CD4-positive, CD25-positive, alpha-beta regulatory T cell (primary cell): ENCODE measurements at regions not wholly inside any gene's neighbourhood (a gene's known extent, or its start where the extent isn't known, plus 50 kb on each side); places are given as distances from the start of the nearest gene placed in this dataset.
A peak's percentile ranks its signal among the peaks of the same experiment; 100 is the strongest.

Experiments
- ATAC-seq, 2 donors: fragments of 150-1000 bp; cut with Tn5 transposase; one replicate each; pipeline ENCODE4 v1.10.0; 2021; ENCODE audit warnings: low read depth in 2 of 2, moderate number of reproducible peaks in 2 of 2, moderate library complexity in 1 of 2
- DNase-seq, 3 donors: peaks; one replicate each; pipeline versions ENCODE4 v3.0.0 to v3.0.0-alpha.2; 2012 to 2022; ENCODE audit warnings: mixed read lengths in 1 of 3
- H3K27ac ChIP-seq: one replicate; pipeline ENCODE4 v1.7.0; 2013; ENCODE audit warnings: mild to moderate bottlenecking, low read length; ENCODE audit not compliant: insufficient read depth, poor library complexity, severe bottlenecking
- H3K27me3 ChIP-seq: one replicate; pipeline ENCODE4 v1.7.0; 2013; ENCODE audit warnings: low read length; ENCODE audit not compliant: control insufficient read depth, insufficient read depth
- H3K36me3 ChIP-seq: one replicate; pipeline ENCODE4 v1.7.0; 2013; ENCODE audit warnings: mild to moderate bottlenecking, low read length, moderate library complexity; ENCODE audit not compliant: control insufficient read depth, insufficient read depth
- H3K4me1 ChIP-seq: 2 replicates; pipeline ENCODE4 v1.7.0; 2013; ENCODE audit warnings: mild to moderate bottlenecking, low read length; ENCODE audit not compliant: insufficient read depth, control insufficient read depth, poor library complexity, severe bottlenecking
- H3K4me3 ChIP-seq: one replicate; pipeline ENCODE4 v1.7.0; 2013; ENCODE audit warnings: low read depth, mild to moderate bottlenecking, low read length, moderate library complexity
- H3K9me3 ChIP-seq, 2 experiments: 1 replicate in 1 of 2; 2 replicates in 1 of 2; pipeline ENCODE4 v1.7.0; 2013; ENCODE audit warnings: low read length in 2 of 2, mild to moderate bottlenecking in 1 of 2, moderate library complexity in 1 of 2; ENCODE audit not compliant: control insufficient read depth in 2 of 2
- H3K27ac Mint-ChIP-seq, 3 donors: one replicate each; pipeline ENCODE4 v1.8.0; 2020 to 2022; ENCODE audit warnings: mild to moderate bottlenecking in 3 of 3, mixed read lengths in 3 of 3, moderate library complexity in 2 of 3
- H3K27me3 Mint-ChIP-seq: one replicate; pipeline ENCODE4 v1.8.0; 2022; ENCODE audit warnings: mild to moderate bottlenecking, mixed read lengths
- H3K36me3 Mint-ChIP-seq: one replicate; pipeline ENCODE4 v1.8.0; 2020; ENCODE audit warnings: mixed read lengths
- H3K4me1 Mint-ChIP-seq, 4 donors: one replicate each; pipeline ENCODE4 v1.8.0; 2020 to 2022; ENCODE audit warnings: mixed read lengths in 4 of 4, mild to moderate bottlenecking in 1 of 4
- H3K4me3 Mint-ChIP-seq, 4 donors: one replicate each; pipeline ENCODE4 v1.8.0; 2020 to 2022; ENCODE audit warnings: mild to moderate bottlenecking in 4 of 4, mixed read lengths in 4 of 4, moderate library complexity in 3 of 4
- H3K9me3 Mint-ChIP-seq, 7 donors: one replicate each; pipeline ENCODE4 v1.8.0; 2020 to 2022; ENCODE audit warnings: mixed read lengths in 7 of 7, mild to moderate bottlenecking in 3 of 7, moderate library complexity in 2 of 7

DNA sequence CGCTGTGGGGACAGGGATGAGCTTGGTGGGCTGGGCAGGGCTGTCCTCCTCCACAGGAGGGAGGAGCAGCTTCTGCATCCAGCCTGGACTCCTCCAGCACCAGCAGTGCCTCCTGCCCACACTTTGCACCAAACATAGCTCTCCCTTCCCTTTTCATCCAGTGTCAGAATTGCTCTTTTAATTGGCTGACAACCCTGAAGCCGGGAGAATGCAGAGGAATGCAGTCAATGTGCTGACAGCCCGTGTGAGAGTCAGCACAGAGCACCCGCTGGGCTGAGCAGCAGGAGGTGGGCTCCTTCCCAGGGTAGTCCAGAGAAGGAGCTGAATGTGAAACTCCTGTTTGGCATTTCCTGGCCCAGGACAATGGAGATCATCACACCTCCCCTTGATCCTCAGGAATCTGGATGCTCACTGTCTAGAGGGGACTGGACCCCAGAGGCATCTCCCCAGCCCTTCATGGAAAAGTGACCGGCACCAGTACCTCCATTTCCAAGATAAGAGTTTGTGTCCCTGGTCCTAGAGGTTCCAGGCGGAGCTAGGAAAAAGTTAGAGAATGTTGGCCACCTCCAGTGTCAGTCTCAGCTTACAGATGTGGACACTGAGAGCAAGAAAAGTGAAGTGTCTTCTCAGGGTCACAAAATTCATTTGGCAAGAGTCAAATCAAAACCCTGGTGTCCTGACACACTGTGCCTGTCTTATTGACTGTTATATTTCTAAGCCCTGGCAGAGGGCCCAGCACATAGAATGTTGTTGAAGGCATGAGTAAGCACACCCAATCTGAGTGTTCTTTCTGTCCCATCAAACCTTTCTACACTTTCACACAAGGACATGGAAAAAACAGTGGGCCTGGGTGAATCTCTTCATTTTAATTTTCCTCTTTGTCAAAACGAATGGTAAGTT, 202.1 kb downstream of the SNX18 start:
- no peaks in the 10 kb centered on the region for H3K27me3 ChIP-seq
- no peak overlapping the region for H3K4me3 ChIP-seq
- Mint-ChIP-seq H3K27me3 (no peaks in the 10 kb centered on the region), H3K4me1 (peaks cover 5 to 20% (median 15%) of the 10 kb centered on the region in 4 donors), H3K9me3 (peaks cover 0 to 5% (median 0%) of the 10 kb centered on the region in 7 donors), H3K27ac (peak overlapping the region in 1 of 3 donors; percentile 14), H3K36me3 (peaks cover 3% of the 10 kb centered on the region), H3K4me3 (no peak overlapping the region)
- no peaks in the 10 kb centered on the region for H3K9me3 ChIP-seq
- peaks cover 11% of the 10 kb centered on the region for H3K4me1 ChIP-seq
- no peaks in the 10 kb centered on the region for H3K36me3 ChIP-seq
- DNase-seq (no peak), ATAC-seq (no peak)
- H3K27ac ChIP-seq: no peak overlapping the region

DNA sequence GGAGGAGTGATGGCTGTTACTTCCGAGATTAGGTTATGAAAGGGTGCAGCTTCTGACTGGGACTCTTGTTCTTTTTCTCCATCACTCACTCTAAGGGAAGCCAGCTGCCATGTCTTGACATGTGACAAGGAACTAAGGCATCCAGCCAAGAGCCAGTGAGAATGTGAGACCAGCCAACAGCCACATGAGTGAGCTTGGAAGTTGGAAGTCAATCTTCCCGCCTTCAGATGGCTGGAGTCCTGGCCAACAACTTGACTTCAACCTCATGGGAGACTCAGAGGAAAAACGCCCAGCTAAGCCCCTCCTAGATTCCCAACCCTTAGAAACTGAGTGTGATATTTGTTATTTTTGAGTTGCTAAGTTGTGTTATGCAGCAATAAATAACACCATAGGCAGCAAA, 201.1 kb downstream of the SNX18 start:
- no peak for DNase-seq
- Mint-ChIP-seq H3K9me3 (peaks cover 0 to 4% (median 0%) of the 10 kb centered on the region in 7 donors), H3K4me1 (peaks cover 5 to 20% (median 15%) of the 10 kb centered on the region in 4 donors), H3K27me3 (no peaks in the 10 kb centered on the region), H3K27ac (peak overlapping the region in 1 of 3 donors; percentile 14), H3K4me3 (no peak overlapping the region), H3K36me3 (peaks cover 3% of the 10 kb centered on the region)
- H3K27me3 ChIP-seq: no peaks in the 10 kb centered on the region
- no peaks in the 10 kb centered on the region for H3K36me3 ChIP-seq
- ATAC-seq: no peak
- H3K27ac ChIP-seq: no peak overlapping the region
- peaks cover 11% of the 10 kb centered on the region for H3K4me1 ChIP-seq
- H3K9me3 ChIP-seq: no peaks in the 10 kb centered on the region
- H3K4me3 ChIP-seq: no peak overlapping the region

DNA sequence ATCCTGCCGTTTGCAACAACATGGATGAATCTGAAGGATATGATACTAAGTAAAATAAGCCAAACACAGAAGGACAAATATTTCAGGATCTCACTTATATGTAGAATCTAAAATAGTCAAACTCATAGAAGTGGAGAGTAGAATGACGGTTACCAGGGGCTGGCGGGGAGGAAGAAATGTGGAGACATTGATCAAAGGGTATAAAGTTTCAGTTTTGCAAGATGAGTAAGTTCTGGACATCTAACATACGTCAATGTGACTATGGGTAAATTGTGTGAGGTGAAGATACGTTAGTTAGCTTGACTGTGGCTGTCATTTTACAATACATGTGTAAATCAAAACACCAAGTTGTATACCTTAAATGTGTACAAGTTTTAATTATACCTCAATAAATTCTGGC, 200.3 kb downstream of the SNX18 start:
- peak in 2 of 3 donors; percentile 26 to 68 for DNase-seq
- H3K27ac ChIP-seq: no peak overlapping the region
- ATAC-seq: peak; percentile 55 to 62
- H3K36me3 ChIP-seq: no peaks in the 10 kb centered on the region
- H3K4me3 ChIP-seq: peak overlapping the region; percentile 57
- peaks cover 0 to 3% (median 0%) of the 10 kb centered on the region in 7 donors for H3K9me3 Mint-ChIP-seq
- no peaks in the 10 kb centered on the region for H3K36me3 Mint-ChIP-seq
- H3K9me3 ChIP-seq: no peaks in the 10 kb centered on the region
- peaks cover 5 to 20% (median 15%) of the 10 kb centered on the region in 4 donors for H3K4me1 Mint-ChIP-seq
- peak overlapping the region in 1 of 4 donors; percentile 2 for H3K4me3 Mint-ChIP-seq
- H3K4me1 ChIP-seq: peaks cover 11% of the 10 kb centered on the region
- H3K27ac Mint-ChIP-seq: peak overlapping the region in 1 of 3 donors; percentile 4
- H3K27me3 Mint-ChIP-seq: no peaks in the 10 kb centered on the region
- no peaks in the 10 kb centered on the region for H3K27me3 ChIP-seq

DNA sequence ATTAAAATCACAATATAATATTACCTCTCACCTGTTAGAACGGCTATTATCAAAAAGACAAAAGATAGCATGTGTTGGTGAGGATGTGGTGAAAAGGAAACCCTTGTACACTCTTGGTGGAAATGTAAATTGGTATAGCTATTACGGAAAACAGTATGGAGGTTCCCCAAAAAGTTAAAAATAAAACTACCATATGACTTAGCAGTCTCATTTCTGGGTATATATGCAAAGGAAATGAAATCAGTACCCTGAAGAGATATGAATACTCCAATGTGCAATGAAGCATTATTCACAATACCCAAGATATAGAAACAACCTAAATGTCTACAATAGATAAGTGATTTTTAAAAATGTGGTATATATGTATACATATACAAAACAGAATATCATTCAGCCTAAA, 199.9 kb downstream of the SNX18 start:
- H3K36me3 ChIP-seq: no peaks in the 10 kb centered on the region
- H3K27me3 Mint-ChIP-seq: no peaks in the 10 kb centered on the region
- H3K36me3 Mint-ChIP-seq: no peaks in the 10 kb centered on the region
- H3K4me1 Mint-ChIP-seq: peaks cover 5 to 20% (median 15%) of the 10 kb centered on the region in 4 donors
- no peak for ATAC-seq
- peak overlapping the region; percentile 57 for H3K4me3 ChIP-seq
- H3K9me3 Mint-ChIP-seq: peaks cover 0 to 3% (median 0%) of the 10 kb centered on the region in 7 donors
- H3K4me1 ChIP-seq: peaks cover 11% of the 10 kb centered on the region
- H3K9me3 ChIP-seq: no peaks in the 10 kb centered on the region
- peak overlapping the region in 1 of 3 donors; percentile 4 for H3K27ac Mint-ChIP-seq
- no peak overlapping the region for H3K4me3 Mint-ChIP-seq
- H3K27ac ChIP-seq: no peak overlapping the region
- peak in 2 of 3 donors; percentile 4 to 52 for DNase-seq
- no peaks in the 10 kb centered on the region for H3K27me3 ChIP-seq

DNA sequence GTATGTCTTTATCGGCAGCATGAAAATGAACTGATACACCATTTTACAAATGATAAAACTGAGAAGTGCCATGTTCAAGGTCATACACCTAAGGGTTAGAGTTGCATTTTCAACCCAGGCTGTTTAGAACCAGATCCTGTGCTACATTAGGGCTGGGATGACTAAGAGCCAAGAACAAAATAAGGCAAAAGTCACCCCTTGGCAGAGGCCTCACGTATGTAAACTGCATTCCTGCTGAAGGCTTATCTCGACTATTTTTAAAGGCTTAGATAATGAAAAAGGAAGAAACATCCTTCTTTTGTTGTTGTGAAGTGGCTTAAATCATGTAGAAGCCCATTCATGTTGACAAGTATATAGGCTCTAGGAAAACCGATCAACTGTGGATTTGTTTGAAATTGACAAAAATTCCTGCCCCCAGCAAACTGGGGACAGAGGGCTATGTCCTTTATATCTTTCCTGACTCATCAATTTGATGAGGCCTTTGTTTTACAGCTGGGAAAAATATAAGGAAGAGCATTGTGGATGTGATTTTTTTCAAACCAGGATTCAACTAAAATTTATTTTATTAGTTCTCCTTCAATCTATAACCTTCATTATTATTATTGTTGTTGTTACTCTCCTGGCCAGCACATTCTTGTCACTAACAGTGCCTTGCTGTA, 196.5 kb downstream of the SNX18 start:
- ATAC-seq (no peak), DNase-seq (no peak)
- Histone ChIP-seq H3K27ac (no peak overlapping the region), H3K36me3 (no peaks in the 10 kb centered on the region), H3K27me3 (no peaks in the 10 kb centered on the region), H3K4me3 (no peak overlapping the region), H3K4me1 (peaks cover 11% of the 10 kb centered on the region), H3K9me3 (no peaks in the 10 kb centered on the region)
- H3K27me3 Mint-ChIP-seq: no peaks in the 10 kb centered on the region
- peaks cover 0 to 7% (median 0%) of the 10 kb centered on the region in 7 donors for H3K9me3 Mint-ChIP-seq
- H3K4me1 Mint-ChIP-seq: peaks cover 0 to 20% (median 14%) of the 10 kb centered on the region in 4 donors
- peak overlapping the region in 1 of 4 donors; percentile 34 for H3K4me3 Mint-ChIP-seq
- H3K27ac Mint-ChIP-seq: peak overlapping the region in 1 of 3 donors; percentile 9
- H3K36me3 Mint-ChIP-seq: peaks cover 5% of the 10 kb centered on the region

DNA sequence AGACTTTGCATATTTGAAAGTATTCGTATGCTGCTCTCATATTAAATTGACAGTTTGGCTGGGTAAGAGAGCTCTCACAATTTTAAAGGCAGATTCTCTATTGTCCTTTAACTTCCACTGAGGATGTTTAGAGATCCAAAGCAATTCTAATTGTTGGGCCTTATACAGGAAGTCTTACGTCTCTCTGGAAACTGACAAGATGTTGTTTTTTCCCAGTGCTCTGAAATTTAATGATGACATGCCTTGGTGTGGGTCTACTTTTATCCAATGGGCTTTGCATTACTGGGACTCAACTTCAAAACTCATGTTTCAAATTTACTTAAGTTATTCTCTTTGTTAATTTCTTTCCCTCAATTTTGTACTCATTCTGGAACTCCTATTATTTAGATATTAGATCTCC, 191.5 kb downstream of the SNX18 start:
- DNase-seq (no peak), ATAC-seq (no peak)
- no peak overlapping the region for H3K27ac Mint-ChIP-seq
- H3K4me1 ChIP-seq: no peaks in the 10 kb centered on the region
- H3K36me3 Mint-ChIP-seq: peaks cover 5% of the 10 kb centered on the region
- H3K4me1 Mint-ChIP-seq: no peaks in the 10 kb centered on the region
- no peaks in the 10 kb centered on the region for H3K27me3 ChIP-seq
- no peak overlapping the region for H3K4me3 Mint-ChIP-seq
- H3K9me3 Mint-ChIP-seq: peaks cover 0 to 7% (median 0%) of the 10 kb centered on the region in 7 donors
- H3K9me3 ChIP-seq: no peaks in the 10 kb centered on the region
- no peak overlapping the region for H3K27ac ChIP-seq
- H3K27me3 Mint-ChIP-seq: peaks cover 10% of the 10 kb centered on the region
- no peak overlapping the region for H3K4me3 ChIP-seq
- H3K36me3 ChIP-seq: no peaks in the 10 kb centered on the region

DNA sequence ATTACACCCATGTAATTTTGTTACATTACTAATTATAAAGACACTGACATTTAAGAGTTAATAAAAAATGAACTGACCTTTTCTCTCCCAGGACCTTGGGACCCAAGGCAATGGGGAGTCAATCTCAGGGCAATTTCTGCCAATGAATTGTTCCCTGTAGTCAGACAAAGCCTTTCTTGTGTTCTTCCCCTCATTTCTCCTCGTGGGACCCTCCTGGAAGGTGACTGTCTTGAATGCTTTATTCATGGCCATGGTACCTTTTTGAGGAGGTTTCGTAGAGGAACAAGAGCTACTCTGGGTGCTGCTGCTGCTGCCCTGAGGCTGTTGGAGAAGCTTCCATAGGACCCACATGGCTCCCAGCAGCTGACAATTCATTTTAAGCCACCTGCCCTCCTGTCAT, 190.3 kb downstream of the SNX18 start:
- no peaks in the 10 kb centered on the region for H3K27me3 ChIP-seq
- H3K4me1 Mint-ChIP-seq: peaks cover 0 to 2% (median 0%) of the 10 kb centered on the region in 4 donors
- no peaks in the 10 kb centered on the region for H3K36me3 ChIP-seq

More for the DNA sequence above, 190.3 kb downstream of the SNX18 start:
- DNase-seq (no peak), ATAC-seq (no peak)
- no peaks in the 10 kb centered on the region for H3K4me1 ChIP-seq
- Mint-ChIP-seq H3K27ac (no peak overlapping the region), H3K9me3 (peaks cover 0 to 7% (median 0%) of the 10 kb centered on the region in 7 donors), H3K36me3 (peaks cover 5% of the 10 kb centered on the region), H3K27me3 (peaks cover 10% of the 10 kb centered on the region), H3K4me3 (no peak overlapping the region)
- no peaks in the 10 kb centered on the region for H3K9me3 ChIP-seq
- no peak overlapping the region for H3K27ac ChIP-seq
- H3K4me3 ChIP-seq: no peak overlapping the region
